ENCODE measurements at regions not wholly inside any gene's neighbourhood (a gene's known extent, or its start where the extent isn't known, plus 50 kb on each side); places are given as distances from the start of the nearest gene placed in this dataset.

GRCh38 chr13:73369095-73369494, 310.3 kb downstream of the KLF5 start:
- DNase-seq: no peak

- DNase-seq: no peak
Measured at GRCh38 chr13:73368608-73369007, 309.8 kb downstream of the KLF5 start.

GRCh38 chr13:73367886-73368285, 309.1 kb downstream of the KLF5 start:
- no peak for DNase-seq

- no peak for DNase-seq
Measured at GRCh38 chr13:73366241-73366640, 307.4 kb downstream of the KLF5 start.

GRCh38 chr13:73365681-73366080, 306.9 kb downstream of the KLF5 start:
- no peak for DNase-seq

- DNase-seq: no peak
Measured at GRCh38 chr13:73365252-73365651, 306.4 kb downstream of the KLF5 start.

GRCh38 chr13:73364736-73365135, 305.9 kb downstream of the KLF5 start:
- DNase-seq: no peak

GRCh38 chr13:73358606-73359095, 299.8 kb downstream of the KLF5 start:
- DNase-seq: no peak

- no peak for DNase-seq
Measured at GRCh38 chr13:73355134-73355533, 296.3 kb downstream of the KLF5 start.

GRCh38 chr13:73351730-73352129, 292.9 kb downstream of the KLF5 start:
- DNase-seq: no peak

- DNase-seq: no peak
Measured at GRCh38 chr13:73341748-73342147, 282.9 kb downstream of the KLF5 start.

GRCh38 chr13:73340069-73340468, 281.3 kb downstream of the KLF5 start:
- DNase-seq: no peak

- no peak for DNase-seq
Measured at GRCh38 chr13:73339086-73339485, 280.3 kb downstream of the KLF5 start.

- no peak for DNase-seq
Measured at GRCh38 chr13:73338389-73338788, 279.6 kb downstream of the KLF5 start.

- DNase-seq: no peak
Measured at GRCh38 chr13:73337532-73337931, 278.7 kb downstream of the KLF5 start.

GRCh38 chr13:73336773-73337172, 278.0 kb downstream of the KLF5 start:
- no peak for DNase-seq

- no peak for DNase-seq
Measured at GRCh38 chr13:73335944-73336343, 277.1 kb downstream of the KLF5 start.

- no peak for DNase-seq
Measured at GRCh38 chr13:73335210-73335609, 276.4 kb downstream of the KLF5 start.

GRCh38 chr13:73334445-73334844, 275.6 kb downstream of the KLF5 start:
- DNase-seq: no peak

- DNase-seq: no peak
Measured at GRCh38 chr13:73331556-73331955, 272.8 kb downstream of the KLF5 start.

GRCh38 chr13:73329355-73329754, 270.6 kb downstream of the KLF5 start:
- no peak for DNase-seq

- DNase-seq: no peak
Measured at GRCh38 chr13:73327579-73327978, 268.8 kb downstream of the KLF5 start.

GRCh38 chr13:73325723-73326558, 267.1 kb downstream of the KLF5 start:
- DNase-seq: no peak

GRCh38 chr13:73324842-73325722, 266.3 kb downstream of the KLF5 start:
- DNase-seq: no peak
